OCI-M1 (cell line): ENCODE measurements at regions not wholly inside any gene's neighbourhood (a gene's known extent, or its start where the extent isn't known, plus 50 kb on each side); places are given as distances from the start of the nearest gene placed in this dataset.

Experiments
- DNase-seq: peaks from one replicate; lab custom pipeline; 2025; lab: John Stamatoyannopoulos, UW

- no peak for DNase-seq
These were observed 265.4 kb downstream of the FOXD2 start for GRCh38 chr1:47703156-47703825.

- peak; percentile 19 for DNase-seq
These were observed 266.2 kb downstream of the FOXD2 start for GRCh38 chr1:47703981-47704596.

GRCh38 chr1:47705517-47706130, 267.8 kb downstream of the FOXD2 start:
- DNase-seq: no peak

- DNase-seq: no peak
These were observed 269.7 kb downstream of the FOXD2 start for GRCh38 chr1:47707503-47707902.

GRCh38 chr1:47708019-47708535, 270.2 kb downstream of the FOXD2 start:
- no peak for DNase-seq

- DNase-seq: no peak
These were observed 270.8 kb downstream of the FOXD2 start for GRCh38 chr1:47708658-47709018.

GRCh38 chr1:47709019-47709871, 271.4 kb downstream of the FOXD2 start:
- no peak for DNase-seq

- no peak for DNase-seq
These were observed 272.0 kb downstream of the FOXD2 start for GRCh38 chr1:47709872-47710231.

GRCh38 chr1:47710329-47711071, 272.7 kb downstream of the FOXD2 start:
- DNase-seq: peak; percentile 72
